BLaER1 treated with 17β-estradiol and CSF1 and Interleukin-3, amounts not matched to agents 10 nM and 100 nM (cell line): ENCODE measurements at regions not wholly inside any gene's neighbourhood (a gene's known extent, or its start where the extent isn't known, plus 50 kb on each side); places are given as distances from the start of the nearest gene placed in this dataset.

Experiments
- H3K27ac ChIP-seq, 11 experiments: shearing (Covaris generic); formaldehyde crosslinking; 2 replicates each; pipeline ENCODE4 v1.8.1; 2022
- H3K27me3 ChIP-seq, 11 experiments: shearing (Covaris generic); formaldehyde crosslinking; 2 replicates each; pipeline ENCODE4 v1.8.1; 2022
- H3K36me3 ChIP-seq, 11 experiments: shearing (Covaris generic); formaldehyde crosslinking; 2 replicates each; pipeline ENCODE4 v1.8.1; 2022
- H3K4me1 ChIP-seq, 10 experiments: shearing (Covaris generic); formaldehyde crosslinking; 2 replicates each; pipeline ENCODE4 v1.8.1; 2022
- H3K4me2 ChIP-seq, 11 experiments: shearing (Covaris generic); formaldehyde crosslinking; 2 replicates each; pipeline ENCODE4 v1.8.1; 2022
- H3K4me3 ChIP-seq, 10 experiments: shearing (Covaris generic); formaldehyde crosslinking; 2 replicates each; pipeline ENCODE4 v1.8.1; 2022
- H3K9ac ChIP-seq, 11 experiments: shearing (Covaris generic); formaldehyde crosslinking; 2 replicates each; pipeline ENCODE4 v1.8.1; 2022
- H3K9me3 ChIP-seq, 11 experiments: shearing (Covaris generic); formaldehyde crosslinking; replicated peaks in 1 of 11; 2 replicates each; pipeline ENCODE4 v1.8.1; 2022
- H4K20me1 ChIP-seq, 11 experiments: shearing (Covaris generic); formaldehyde crosslinking; 2 replicates each; pipeline ENCODE4 v1.8.1; 2022
- Cebpa-rat ChIP-seq, 11 experiments: shearing (Covaris generic); IDR thresholded peaks; 2 replicates each; pipeline ENCODE4 v1.8.1; 2022

DNA sequence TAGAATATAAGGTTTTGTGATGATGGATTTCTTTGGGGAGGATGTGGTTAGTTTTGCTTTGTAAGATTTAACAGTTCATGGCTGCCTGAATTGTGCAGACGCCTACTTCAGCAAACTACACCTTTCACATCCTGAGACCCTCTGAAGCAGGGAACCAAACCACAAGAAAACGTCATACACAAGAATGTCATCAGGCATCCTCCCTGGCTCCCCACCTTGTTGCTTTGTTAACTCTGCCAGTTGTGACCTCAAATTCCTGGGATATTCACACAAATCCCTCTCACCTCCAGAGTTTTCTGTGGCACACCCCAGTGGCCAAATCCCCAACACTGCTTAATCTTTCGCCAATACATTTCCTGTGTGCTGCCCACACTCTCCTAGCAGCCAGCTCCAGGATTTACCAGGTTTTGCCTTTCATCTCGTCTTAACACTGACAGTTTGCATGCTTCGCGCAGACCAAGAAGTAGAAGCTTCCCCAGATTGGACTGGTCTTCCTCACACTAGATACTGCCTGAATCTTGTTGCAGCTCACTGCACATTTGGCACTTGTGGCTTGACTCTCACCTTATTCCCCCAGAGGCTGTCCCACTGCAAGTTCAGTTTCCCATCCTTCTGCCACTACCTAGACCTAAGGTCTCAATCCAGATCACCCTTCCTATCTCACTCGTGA is 51.1 kb upstream of the CTTNBP2NL start:
- Histone ChIP-seq H3K27ac (no peak overlapping the region), H3K36me3 (no peaks in the 10 kb centered on the region)
- TF ChIP-seq Cebpa-rat (IDR thresholded peaks at IDR 0.05): no peak

More for the DNA sequence above, 51.1 kb upstream of the CTTNBP2NL start:
- Histone ChIP-seq H4K20me1 (no peaks in the 10 kb centered on the region), H3K4me1 (peaks cover 6 to 14% (median 10%) of the 10 kb centered on the region in 10 experiments; a peak in 19 of 20 replicates), H3K27me3 (no peaks in the 10 kb centered on the region), H3K4me2 (peak overlapping the region; percentile 17 to 63 (median 44); a peak in 19 of 22 replicates), H3K9me3 (peaks cover 1 to 10% (median 5%) of the 10 kb centered on the region in 11 experiments; a peak in 19 of 22 replicates), H3K4me3 (no peak overlapping the region), H3K9ac (no peak overlapping the region)
